ENCODE measurements at regions not wholly inside any gene's neighbourhood (a gene's known extent, or its start where the extent isn't known, plus 50 kb on each side); places are given as distances from the start of the nearest gene placed in this dataset.
"Not testable (repeated sequence)": the region's sequence is repeated elsewhere in the genome, so short reads cannot be mapped to it uniquely, and the experiment has no call there.

DNA sequence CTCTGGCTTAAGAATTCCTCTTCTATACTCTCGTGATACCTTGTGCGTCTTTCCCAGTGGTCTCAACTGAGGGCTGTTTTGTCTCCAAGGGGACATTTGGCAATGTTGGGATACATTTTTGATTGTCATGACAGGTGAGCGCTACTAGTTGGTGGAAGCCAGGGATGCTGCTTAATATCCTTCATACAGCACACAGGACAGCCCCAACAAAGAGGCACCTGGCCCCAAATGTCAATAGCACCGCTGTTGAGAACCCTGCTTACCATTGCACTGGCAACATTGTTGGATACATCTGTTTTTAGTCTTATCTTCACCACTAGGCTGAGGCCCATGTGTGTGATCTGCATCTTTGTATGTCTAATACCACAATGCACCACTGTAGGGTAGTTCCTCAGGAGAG, 114.1 kb downstream of the C9orf152 start:
- DNase-seq (ENCODE audit: low read depth): no peak

DNA sequence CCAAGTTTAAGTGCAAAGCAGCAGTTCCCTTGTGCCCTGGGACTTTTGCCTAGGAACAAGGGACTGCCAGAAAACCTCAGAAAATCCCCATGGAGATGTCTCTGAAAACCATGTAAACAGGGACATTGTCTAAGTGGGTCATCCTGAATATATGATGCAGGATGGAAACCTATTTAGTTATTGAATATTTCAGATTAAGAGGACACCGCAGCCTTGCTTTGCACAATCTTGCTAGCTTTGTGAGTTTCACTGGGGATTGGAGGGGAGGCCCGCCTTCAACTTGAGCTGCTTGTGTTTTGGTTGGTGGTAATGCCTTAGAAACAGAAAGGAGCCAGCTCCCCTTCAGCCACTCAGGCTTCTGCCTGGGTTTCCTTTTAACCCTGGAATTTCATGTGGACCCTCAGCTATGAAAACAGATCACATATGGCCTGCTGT, 112.8 kb downstream of the C9orf152 start:
- DNase-seq (ENCODE audit: low read depth): no peak

DNA sequence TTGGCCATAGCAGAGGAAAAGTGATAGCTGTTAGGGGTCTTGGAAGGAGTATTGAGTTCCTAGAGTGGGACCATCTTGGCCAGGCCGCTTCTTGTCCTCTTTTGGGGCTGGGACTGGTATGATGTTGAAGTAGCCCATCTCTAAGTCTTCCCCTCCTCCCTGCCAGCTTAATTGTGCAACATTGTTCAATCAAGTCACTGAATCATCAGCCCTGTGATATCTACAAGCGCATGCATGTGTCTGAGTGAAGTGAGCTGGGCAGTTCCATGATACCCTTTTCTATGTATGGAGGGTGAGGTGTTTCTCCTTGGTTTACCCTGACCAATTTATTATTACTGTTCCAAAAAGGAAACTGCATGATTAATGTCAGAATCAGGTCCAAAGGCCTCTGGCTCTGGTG, 112.2 kb downstream of the C9orf152 start:
- no peak for DNase-seq (ENCODE audit: low read depth)

DNA sequence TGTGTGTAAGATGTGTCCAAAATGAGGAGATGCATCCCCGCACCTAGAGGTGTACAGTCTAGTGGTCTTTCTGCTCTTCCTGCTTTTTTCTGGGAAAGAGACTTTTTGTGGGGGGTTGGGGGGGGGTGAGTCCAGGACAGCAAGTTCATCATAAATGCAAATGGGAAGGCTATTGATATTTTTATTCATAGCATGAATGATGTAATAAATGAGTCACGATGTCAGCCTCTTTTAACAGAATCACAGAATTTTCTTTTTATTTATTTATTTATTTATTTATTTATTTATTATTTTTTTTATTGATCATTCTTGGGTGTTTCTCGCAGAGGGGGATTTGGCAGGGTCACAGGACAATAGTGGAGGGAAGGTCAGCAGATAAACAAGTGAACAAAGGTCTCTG, 111.3 kb downstream of the C9orf152 start:
- DNase-seq (ENCODE audit: low read depth): not testable (repeated sequence)

DNA sequence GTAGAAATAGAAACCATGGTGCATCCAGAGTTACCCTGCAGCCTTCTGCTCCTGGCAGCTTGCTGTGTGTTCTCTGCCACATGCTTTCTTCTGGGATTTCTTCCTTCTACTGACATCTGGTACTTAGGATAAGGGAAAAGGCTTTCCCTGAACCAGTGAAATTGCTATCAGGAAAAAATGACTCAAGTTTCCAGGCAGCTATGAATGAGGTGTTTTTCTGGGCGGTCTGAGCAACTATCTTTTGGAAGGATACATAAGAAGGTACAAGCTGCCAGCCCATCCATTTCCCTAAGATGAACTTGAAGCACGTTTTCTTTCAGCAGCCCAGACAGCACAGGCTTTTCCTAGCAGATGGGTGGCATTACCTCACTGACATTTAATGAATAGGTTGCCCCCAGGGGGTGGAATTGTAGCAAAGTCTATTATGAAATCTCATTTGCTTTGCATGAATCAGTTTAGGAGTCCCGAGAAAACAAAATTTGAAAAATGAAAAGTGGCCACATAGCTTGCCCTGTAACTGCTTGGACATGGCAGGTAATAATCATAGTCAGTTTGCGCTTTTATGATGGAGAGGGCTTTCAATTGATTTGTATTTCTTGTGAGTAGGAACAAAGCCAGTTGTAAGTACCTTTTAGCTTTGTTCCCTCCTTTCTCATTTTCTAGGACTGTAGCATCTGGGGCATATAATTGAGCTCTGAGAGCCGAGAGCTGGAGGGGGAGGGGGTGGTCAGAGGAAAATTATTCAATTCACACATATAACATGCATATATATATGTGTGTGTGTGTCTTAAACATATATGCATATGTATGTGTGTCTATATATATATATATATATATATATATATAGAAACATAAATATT, 108.5 kb downstream of the C9orf152 start:
- peak; percentile 66 for DNase-seq (ENCODE audit: low read depth)

DNA sequence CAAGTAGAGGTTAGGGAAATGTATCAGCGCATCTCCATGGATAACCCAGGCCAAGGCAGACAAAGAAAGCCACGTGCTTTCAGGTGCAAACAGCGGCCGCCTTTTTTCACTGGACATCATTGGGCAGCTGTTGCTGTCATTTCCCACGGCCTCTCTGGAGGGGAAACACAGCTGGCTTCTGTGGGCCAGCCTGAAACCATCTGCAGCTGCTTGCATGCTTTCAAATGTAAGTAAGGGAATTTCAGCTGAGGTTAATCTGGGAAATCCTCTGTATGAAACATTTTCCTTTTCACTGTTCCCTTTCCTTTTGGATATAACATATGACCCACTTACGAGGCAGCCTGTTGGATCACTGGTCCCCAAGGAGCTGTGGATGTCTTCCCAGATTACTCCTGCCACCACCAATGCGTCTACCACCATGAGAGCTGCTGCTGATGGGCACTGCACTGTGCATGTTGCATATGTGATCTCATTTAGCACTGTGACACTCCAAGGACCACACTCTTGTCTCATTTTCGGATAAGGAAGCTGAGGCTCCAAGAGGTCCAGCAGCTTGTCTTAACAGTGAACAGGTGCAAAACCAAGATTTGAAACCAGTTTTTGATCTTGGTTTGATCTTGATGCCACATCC, 106.3 kb downstream of the C9orf152 start:
- DNase-seq (ENCODE audit: low read depth): no peak

DNA sequence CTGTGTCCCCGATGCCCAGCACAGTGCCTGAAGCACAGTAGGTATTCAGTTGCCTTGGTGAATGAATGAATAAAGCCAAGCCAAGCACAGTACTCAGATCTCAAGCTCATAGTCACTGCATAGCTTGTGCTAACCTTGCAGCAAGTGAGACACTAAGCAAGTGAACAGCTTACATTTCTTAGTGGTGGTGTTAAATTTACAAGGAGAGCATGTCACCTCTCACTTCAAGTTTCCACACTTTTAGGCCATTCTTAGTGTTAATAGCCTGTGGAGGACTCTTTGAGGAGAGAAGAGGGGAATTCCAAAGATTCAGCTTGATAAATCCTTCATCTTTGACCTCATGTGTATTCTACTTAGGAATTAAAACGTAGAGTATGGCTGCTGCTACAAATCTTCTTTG, 104.7 kb downstream of the C9orf152 start:
- no peak for DNase-seq (ENCODE audit: low read depth)

DNA sequence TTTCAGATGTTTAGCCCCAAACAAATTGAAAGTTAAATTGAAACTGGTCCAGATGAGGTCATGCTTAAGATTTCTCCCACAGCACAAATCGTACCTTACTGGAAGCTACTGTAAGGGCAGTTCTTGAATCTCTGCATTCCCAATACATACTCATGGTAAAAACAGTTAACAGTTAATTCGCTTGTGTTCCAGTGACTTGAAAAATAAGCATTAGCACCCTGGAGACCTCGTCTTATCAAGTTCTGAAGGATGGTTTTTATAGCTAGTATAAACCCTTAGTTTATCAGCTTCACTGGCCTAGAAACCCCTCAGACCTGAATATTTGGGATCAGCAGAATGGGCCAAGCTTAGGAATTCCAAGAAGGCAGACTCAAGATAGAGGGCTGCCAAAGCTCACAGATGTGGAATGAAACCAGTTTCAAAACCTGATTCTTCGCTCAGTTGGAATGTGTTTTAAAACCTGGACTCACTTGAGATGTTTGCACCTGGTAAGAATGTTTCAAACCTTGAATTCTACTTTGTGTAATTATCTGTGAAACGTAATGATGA, 103.6 kb downstream of the C9orf152 start:
- DNase-seq (ENCODE audit: low read depth): no peak

DNA sequence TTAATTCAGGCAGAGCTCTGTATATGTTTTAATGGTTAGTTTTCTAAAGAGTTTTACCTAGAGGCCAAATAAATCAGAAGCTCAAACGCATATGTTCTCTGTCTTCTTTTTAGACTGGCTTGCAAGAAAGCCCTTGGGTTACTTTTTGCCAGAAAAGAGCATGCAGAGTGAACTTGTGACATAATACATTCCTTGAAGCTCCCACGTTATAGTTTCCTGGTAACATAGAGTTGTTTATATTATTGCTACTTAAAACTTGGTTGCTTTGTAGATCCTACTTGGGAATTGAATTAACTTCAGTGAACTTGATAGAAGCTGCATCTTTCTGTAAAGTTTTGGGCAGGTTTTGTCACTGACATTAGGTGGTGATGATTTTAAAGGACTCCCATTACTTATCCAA, 102.9 kb downstream of the C9orf152 start:
- no peak for DNase-seq (ENCODE audit: low read depth)

DNA sequence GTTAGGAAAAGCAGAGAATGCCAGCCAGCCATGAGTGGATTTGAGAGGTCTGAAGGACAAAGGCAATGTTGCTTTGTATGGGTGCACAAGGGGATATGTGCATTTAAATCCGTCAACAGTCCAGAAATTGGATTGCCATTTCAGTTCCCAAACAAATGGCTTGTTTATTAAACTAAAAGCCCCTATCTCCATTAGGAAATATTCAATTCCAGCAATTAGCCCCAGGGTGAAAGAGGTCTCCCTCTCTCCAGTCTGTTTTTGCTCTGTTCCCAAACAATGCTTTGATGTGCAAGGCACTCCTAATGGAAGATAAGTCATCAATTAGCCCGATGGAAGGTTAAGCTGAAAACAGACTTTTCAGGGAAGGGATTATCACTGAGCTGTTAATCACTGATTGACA, 101.3 kb downstream of the C9orf152 start:
- DNase-seq (ENCODE audit: low read depth): no peak

DNA sequence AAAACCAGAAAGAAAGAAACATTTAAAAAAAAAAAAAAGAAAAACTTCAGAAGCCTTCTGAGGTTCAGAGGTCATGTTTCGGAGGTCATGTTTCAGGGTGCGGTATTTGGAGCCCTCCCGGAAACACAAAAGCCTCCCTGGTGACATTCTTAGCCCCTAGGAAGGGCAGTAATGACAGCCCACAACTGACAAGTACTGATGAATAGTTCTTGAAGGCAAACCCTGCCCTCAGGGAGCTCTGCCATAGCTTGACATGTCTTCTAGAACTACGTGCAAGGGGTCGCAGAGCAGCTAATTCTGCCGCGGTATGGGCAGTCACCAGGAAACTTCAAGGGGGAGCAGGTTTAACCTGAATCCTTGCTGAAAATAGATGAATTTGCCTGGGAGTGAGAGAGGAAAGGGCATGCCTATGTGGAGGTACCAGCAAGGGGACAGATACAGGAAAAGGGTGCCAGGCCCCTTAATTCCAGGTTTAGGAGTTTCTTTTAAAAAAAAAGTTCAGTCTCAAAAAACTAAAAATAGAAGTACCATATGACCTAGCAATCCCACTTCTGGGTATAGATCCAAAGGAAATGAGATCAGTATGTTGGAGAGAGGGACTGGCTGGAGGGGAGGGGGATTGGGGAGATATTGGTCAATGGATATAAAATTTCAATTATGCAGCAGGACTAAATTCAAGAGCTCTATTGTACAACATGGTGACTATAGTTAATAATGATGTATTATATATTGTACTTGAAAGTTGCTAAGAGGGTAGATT, 98.4 kb downstream of the C9orf152 start:
- no peak for DNase-seq (ENCODE audit: low read depth)

DNA sequence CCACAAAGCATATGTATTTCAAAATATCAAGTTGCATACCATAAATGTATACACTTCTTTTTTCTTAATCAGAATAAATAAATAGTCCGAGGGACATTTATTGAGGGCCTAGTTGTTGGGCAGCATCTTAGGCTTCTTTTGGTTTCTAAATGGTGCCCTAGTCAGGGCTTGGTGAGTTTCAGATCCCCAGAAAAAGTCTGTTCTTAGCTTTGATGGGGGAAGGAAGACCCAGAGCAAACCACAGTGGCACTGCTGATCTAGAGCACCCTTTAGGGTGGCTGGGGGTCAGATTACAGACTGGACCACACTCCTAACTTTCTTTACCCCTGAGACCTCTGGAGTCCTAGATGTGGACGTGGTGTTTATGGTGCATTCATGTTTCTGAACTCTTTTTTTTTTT, 97.8 kb downstream of the C9orf152 start:
- DNase-seq (ENCODE audit: low read depth): no peak

DNA sequence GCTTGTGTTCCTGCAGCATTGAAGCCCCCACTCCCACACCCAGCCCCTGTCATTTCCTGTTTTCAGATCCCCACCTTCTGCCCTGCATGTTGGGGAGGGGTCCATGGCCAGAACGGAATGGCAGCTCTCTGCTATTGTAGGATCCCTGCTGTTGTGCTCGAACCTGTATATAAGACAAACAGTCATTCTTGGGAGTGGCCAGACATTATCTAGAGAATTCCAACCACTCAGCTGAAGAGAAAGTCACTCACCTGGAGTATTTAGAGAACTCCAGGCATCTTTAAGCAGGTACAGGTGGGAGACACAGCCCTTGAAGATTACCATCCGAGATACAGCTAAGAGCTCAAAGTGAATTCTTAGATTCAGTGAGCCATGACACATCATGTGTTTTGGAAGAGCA, 96.1 kb downstream of the C9orf152 start:
- DNase-seq (ENCODE audit: low read depth): no peak

DNA sequence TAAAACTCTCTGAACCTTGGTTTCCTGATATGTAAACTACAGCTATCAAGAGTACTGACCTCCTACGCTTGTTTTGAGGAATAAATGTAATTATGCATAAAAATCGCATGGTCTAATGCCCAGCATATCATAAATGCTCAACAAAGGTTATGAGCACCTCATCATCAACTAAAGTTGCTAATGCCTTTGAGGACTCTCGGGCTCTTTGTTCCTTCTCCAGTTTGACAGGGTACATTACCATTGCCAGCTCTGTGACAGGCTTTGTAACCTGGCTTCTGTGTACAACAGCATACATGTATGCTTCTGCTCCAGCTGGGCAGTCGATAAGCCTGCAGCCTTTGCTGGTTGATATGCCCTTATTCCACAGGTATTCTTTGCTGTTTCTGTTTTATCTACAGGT, 95.2 kb downstream of the C9orf152 start:
- DNase-seq (ENCODE audit: low read depth): no peak

DNA sequence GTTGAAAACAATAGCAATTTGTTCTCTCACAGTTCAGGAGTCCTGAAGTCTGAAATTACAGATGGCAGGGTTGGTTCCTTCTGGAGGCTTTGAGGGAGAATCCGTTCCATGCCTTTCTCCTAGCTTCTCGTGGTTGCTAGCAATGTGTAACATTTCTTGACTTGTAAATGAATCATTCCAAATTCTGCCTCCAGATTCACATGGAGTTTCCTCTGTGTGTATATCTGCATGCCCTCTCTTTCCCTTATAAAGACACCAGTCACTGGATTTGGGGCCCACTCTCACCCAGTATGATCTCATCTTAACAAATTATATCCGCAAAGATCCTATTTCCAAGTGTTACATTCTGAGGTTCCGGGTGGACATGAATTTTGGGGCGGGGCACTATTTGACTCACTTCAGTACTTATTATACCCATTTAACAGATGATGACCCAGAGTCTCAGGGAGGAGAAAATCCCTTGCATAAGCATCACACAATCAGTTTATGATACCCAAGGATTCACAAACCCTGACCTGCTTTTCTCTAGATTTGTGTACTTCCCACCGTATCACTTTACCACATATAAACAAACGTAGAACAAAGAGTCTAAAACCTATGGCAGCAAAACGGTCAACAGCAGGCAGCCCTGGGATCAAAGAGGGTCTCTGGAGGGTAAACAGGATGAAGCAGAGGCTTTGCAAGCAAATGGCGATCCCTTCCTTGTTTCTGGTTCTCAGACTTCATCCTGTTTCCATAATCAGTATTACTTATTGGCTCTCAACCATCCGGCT, 93.7 kb downstream of the C9orf152 start:
- DNase-seq (ENCODE audit: low read depth): peak; percentile 49

DNA sequence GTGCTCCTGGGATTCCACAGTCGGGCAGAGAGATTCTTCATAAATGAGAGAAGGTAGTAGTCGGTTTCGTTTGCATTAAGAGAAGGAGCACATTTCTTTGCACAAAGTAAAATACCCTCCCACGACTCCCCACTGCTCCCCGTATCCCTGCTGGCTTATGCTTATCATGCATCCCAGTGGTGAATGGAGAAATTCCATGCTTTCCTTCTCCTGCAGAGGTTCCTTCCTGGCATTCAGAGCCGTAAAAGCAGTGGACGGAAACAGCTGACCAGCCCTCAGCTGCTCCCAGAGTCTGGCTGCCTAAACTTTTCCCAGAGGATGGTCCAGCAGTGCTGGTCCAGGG, 93.1 kb downstream of the C9orf152 start:
- peak; percentile 20 for DNase-seq (ENCODE audit: low read depth)

DNA sequence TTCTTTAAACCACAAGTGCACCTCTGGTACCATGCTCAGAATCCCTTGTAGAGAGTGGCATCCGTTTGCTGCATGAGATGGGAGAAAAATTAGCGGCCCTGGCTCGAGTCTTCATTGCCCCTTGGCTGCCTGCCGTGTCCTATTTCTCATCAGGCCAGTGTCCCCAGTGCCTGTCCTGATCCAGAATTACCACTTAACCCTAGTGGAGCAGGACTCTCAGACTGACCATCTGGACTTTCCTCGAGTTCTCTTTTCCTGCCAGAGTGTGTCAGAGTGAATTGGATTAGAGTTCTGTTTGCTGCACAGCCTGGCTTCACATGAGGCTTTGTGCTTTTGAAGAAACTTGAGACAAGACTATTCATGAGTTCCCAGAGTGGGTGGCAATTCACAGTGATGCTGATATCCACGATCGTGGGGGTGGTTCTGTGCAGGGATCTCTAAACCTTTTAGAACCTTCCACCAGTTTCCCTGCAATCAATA, 92.6 kb downstream of the C9orf152 start:
- DNase-seq (ENCODE audit: low read depth): no peak

DNA sequence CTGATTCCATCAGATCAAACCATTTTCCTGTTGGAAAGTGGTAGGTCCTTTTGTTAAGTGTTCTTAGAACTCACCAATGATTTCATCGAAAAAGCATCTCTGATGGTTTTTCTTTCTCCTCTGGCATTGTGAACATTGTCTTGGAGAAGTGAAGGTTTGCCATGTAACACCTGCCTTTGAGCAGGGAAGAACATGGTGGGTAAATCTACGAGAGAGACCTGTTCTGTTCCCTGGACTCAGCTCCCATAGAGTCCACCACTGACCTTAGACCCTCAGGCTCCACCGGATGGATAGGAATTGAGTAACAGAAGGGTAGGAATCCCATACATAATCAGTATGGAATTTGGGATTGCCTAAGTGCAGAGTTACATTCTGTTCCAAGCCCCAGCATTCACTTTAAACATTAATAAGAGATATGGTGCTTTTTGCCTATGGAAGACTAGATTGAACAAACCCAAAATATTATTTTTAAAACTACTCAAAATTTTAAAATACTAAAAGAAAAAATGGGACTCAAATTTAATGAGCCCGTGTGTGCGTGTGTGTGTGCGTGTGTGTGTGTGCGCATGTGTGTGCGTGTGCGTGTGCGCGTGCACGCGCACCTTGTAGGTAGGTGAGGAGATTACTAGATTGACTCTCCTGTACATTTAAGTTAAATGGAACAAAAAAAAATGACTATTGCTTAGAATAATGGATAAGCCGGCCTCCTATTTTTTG, 92.0 kb downstream of the C9orf152 start:
- peak; percentile 32 for DNase-seq (ENCODE audit: low read depth)

DNA sequence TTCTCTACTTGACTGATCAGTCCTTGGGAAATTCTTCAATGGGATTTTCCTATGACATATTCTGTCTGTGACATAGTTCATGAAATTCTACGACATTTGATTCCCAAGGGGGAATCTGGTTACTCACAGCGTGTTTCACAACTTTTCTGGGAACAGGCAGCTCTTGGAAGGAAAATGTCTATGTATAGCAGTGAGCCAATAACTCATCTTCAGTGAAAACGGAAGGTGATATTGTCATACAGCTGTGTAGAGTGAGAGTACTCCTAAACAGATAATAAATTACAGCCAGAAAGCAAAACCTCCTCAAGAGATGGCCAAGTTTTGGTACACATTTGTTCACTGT, 91.4 kb downstream of the C9orf152 start:
- DNase-seq (ENCODE audit: low read depth): peak; percentile 39

DNA sequence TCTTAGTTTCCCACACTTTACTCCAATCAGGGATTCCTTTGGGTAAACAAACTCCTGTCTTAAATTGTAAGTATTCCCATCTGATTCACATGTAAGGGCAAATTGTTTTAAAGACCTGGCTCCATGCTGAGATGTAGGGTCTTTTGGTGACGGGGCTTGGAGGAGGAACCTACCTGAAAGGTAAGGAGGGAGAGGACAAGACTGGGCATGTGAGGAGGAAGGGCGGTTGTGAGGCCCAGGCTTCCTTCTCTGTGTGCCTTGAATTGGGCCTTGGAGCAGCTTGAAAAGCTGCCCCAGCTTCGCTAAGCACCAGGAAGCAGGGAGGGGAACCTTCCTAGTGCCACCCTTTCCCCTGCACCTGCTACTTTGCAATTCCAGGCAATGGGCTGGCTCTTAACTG, 86.8 kb downstream of the C9orf152 start:
- no peak for DNase-seq (ENCODE audit: low read depth)
